ENCODE measurements at regions not wholly inside any gene's neighbourhood (a gene's known extent, or its start where the extent isn't known, plus 50 kb on each side); places are given as distances from the start of the nearest gene placed in this dataset.
"Not testable (repeated sequence)": the region's sequence is repeated elsewhere in the genome, so short reads cannot be mapped to it uniquely, and the experiment has no call there.

DNA sequence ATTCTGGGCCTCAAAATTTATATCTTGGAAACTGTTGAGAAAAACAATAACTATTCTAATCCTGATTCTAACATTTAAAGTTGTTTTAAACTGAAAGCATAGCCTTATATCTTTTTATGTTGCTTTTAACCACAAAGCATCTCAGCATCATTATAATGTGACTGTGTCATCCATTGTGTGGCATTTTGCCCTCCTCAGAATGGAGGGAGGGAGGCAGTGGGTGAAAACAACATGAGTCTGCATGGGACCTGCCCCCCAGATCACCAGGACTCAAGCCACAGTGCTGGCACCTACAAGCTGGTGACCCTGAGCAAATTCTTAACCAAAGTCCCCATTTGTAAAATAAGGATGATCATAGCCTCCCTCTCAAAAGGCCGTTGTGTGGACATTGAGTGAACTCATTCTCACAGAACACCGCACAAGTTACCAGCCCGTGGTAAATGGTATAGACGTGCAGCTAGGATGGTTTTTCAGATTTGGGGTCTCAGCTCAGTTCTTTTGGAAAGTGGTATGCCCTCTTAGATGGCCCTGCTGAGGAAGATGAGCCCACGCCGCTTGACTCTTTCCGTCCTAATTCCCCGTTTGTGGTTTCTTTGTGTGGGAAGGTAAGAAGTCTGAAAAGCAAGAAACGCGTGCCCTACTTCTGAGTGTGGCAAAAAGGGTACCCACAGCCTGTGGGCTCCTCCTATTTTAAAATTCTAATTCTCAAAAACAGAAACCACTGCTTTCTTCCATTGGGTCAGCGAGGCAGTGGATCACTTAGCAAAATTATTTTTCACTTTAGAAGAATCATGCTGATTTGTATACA lies 305.0 kb upstream of the ID2 start:
- H3K27ac Mint-ChIP-seq, result no peak overlapping the region
- H3K9me3 Mint-ChIP-seq, result peaks cover 10% of the 10 kb centered on the region
- H3K4me3 Mint-ChIP-seq, result no peak overlapping the region
- peaks cover 9% of the 10 kb centered on the region for H3K4me1 Mint-ChIP-seq (ENCODE audit: low read depth)
- no peaks in the 10 kb centered on the region for H3K36me3 Mint-ChIP-seq (ENCODE audit: low read depth)
- H3K27me3 Mint-ChIP-seq (ENCODE audit: low read depth), result peaks cover 15% of the 10 kb centered on the region

DNA sequence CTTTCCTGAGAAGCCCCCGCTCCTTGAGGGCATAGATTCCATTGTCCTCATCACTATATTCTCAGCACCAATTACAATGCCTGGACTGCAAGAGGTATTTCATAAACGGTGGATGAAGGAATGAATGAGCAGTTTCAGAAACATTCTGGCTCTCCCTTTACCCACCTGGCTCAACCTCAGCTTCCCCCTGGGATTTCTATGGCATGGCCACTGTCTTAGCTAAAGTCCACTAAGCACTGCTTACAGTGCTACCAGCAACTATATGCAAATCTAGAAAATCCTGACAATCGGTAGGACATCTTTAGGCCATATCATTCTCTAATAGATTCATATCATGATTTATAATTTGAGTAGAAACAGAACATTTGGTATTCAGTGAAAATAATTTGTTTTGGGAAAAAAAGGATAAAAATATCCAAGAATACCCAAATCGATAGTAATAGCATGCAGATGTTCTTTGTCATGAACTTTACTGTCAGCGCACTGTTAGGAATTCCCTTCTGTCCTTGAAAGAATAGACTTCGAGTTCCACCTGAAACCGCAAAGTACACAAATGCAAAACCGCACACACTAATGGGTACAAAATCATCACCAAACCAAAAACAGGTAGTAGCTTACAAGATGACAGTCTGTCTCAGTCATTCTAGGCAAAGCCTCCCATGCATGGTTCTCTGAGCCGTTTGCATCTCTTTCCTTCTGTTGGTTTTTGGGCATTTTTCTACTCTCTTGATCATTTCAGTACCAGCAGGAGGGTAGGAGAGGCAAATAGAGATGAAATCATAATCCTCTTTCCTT lies 303.6 kb upstream of the ID2 start:
- no peak overlapping the region for H3K27ac Mint-ChIP-seq
- H3K36me3 Mint-ChIP-seq (ENCODE audit: low read depth), result no peaks in the 10 kb centered on the region
- no peak overlapping the region for H3K4me3 Mint-ChIP-seq
- H3K9me3 Mint-ChIP-seq, result peaks cover 8% of the 10 kb centered on the region
- H3K27me3 Mint-ChIP-seq (ENCODE audit: low read depth), result peaks cover 7% of the 10 kb centered on the region
- peaks cover 9% of the 10 kb centered on the region for H3K4me1 Mint-ChIP-seq (ENCODE audit: low read depth)

DNA sequence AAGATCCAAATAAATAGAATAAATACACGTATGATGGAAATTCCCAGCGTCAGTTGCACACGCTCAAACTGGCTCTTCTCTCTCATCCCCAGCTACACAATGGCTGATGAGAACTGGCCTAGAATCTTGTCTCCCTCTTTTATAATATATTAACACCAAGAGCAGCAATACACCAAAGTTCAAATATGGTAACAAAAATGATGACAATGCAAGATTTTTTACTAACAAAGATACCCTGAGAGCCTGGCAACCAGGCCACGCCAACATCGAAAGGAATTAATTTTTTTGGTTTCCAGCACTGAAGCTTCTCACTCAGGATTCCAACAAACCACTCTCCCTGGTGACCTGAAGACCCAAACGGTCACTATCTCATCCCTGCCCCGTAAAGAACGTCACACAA lies 302.7 kb upstream of the ID2 start:
- no peak overlapping the region for H3K27ac Mint-ChIP-seq
- peaks cover under 1% of the 10 kb centered on the region for H3K36me3 Mint-ChIP-seq (ENCODE audit: low read depth)
- H3K27me3 Mint-ChIP-seq (ENCODE audit: low read depth), result peaks cover 5% of the 10 kb centered on the region
- H3K4me3 Mint-ChIP-seq, result no peak overlapping the region
- H3K9me3 Mint-ChIP-seq, result peaks cover 4% of the 10 kb centered on the region
- H3K4me1 Mint-ChIP-seq (ENCODE audit: low read depth), result peaks cover 11% of the 10 kb centered on the region

DNA sequence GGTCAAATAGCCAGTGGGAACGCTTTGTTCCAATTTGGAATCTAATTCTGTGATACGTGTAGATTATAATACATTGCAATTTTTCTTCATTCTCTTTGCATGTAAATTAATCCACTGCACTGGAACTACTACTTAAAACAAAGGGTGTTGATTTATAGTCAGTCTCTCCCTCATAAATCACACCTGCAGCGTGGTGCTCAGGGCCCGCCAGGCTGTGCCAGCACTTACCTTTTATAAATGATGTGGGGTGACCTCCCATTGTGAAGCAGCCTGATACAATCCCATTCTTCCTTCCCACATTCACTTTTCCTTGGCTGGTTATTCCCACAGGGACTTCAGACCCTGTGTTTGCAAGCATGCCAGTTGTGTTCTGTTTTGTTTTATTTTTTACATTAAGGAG lies 302.3 kb upstream of the ID2 start:
- Mint-ChIP-seq H3K27ac (peak overlapping the region; percentile 34), H3K27me3 (ENCODE audit: low read depth) (peaks cover 4% of the 10 kb centered on the region), H3K4me1 (ENCODE audit: low read depth) (peaks cover 14% of the 10 kb centered on the region), H3K4me3 (no peak overlapping the region), H3K36me3 (ENCODE audit: low read depth) (peaks cover 2% of the 10 kb centered on the region), H3K9me3 (peaks cover 4% of the 10 kb centered on the region)

DNA sequence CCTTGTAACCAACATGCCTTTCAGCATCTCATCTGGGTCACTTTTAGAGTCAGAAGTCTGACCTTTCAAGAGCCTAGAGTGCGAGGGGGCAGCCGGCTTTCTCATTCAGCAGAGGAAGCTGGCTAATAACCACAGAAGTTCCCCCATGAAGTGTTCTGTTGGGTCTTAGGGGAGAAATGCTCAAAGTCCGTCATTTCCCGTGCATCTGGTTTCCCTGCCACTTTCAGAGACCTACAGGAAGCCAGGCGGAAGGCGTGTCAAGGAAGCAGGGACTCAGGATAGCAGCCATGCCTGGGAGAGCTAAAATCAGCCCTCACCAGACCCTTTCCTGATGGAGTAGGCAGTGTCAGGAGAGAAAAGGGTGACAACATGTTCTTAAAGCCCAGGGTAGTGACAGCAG lies 301.8 kb upstream of the ID2 start:
- Mint-ChIP-seq H3K27ac (no peak overlapping the region), H3K27me3 (ENCODE audit: low read depth) (no peaks in the 10 kb centered on the region)

DNA sequence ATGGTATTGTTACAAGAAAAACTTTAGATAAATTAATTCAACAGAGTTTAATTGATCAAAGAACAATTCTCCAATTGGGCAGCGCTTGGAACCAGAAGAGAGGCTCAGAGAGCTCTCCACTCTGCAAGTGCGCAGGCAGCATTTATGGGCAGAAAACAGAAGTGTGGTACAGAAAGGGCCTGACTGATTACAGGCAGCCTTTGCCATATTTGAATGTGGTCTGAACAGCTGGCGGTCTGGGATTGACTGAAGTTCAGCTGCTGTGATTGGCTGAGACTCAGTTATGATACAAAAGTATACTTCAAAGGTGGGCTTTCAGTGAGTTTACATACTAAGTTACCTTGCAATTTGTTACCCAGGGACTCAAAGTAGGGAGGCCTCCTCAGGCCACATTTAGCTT lies 301.3 kb upstream of the ID2 start:
- H3K4me3 Mint-ChIP-seq, result no peak overlapping the region
- H3K36me3 Mint-ChIP-seq (ENCODE audit: low read depth), result peaks cover 2% of the 10 kb centered on the region
- peaks cover 14% of the 10 kb centered on the region for H3K4me1 Mint-ChIP-seq (ENCODE audit: low read depth)
- H3K27me3 Mint-ChIP-seq (ENCODE audit: low read depth), result peaks cover 2% of the 10 kb centered on the region
- H3K9me3 Mint-ChIP-seq, result peaks cover 4% of the 10 kb centered on the region
- no peak overlapping the region for H3K27ac Mint-ChIP-seq

More for the DNA sequence above, 301.8 kb upstream of the ID2 start:
- H3K4me3 Mint-ChIP-seq, result no peak overlapping the region
- peaks cover 2% of the 10 kb centered on the region for H3K36me3 Mint-ChIP-seq (ENCODE audit: low read depth)
- peaks cover 14% of the 10 kb centered on the region for H3K4me1 Mint-ChIP-seq (ENCODE audit: low read depth)
- peaks cover 4% of the 10 kb centered on the region for H3K9me3 Mint-ChIP-seq

DNA sequence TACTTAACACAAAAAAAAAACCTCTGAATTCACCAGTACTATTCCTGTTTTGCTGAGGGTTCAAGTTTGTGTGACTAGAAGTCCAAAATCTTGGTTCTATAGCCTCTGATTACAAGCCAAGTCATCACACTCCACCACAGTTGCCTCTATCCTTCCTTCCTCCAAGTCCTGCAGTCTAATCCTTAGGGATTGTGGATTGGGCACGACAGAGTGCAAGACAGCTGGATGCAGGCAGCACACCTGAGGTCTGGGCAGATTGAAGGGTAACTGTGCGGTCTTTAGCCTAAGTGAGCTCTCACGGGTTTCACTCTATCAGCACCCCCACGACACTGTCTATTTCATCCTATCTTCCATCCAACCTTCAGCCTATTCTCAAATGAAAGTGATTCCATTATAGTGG lies 299.4 kb upstream of the ID2 start:
- Mint-ChIP-seq H3K4me1 (ENCODE audit: low read depth) (peaks cover 7% of the 10 kb centered on the region), H3K36me3 (ENCODE audit: low read depth) (peaks cover 2% of the 10 kb centered on the region), H3K4me3 (no peak overlapping the region), H3K27ac (no peak overlapping the region), H3K9me3 (peaks cover 4% of the 10 kb centered on the region), H3K27me3 (ENCODE audit: low read depth) (peaks cover 6% of the 10 kb centered on the region)

DNA sequence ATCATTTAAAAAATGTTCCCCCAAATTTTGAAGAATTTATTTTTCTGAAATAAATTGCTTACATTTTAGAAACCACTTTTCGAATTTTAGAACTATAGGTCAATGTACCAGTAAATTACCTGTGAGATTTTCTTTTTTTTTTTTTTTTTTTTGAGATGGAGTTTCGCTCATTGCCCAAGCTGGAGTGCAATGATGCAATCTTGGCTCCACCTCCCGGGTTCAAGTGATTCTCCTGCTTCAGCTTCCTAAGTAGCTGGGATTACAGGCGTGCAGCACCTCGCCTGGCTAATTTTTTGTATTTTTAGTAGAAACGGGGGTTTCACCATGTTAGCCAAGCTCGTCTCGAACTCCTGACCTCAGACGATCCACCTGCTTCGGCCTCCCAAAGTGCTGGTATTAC lies 295.1 kb upstream of the ID2 start:
- not testable (repeated sequence) for H3K27me3 Mint-ChIP-seq (ENCODE audit: low read depth)

DNA sequence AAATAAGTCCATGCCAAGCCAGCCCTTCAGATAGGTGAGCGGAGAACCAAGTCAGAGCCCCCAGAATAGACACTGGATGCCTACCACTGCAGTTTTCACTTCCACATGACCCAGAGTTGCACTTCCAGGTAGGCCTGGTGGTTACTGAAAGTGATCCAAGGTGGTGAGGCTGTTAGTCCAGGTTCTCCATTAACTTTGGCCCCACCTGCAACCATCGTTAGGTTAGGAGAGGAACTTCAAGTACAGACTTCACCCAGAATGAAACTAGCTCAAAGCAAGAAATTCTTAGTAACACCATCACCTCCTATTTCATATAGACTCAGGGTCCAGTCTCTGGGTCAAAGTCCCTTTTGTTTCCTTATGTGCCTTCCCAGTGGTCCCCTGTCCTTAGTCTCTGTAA lies 293.1 kb upstream of the ID2 start:
- peaks cover 2% of the 10 kb centered on the region for H3K36me3 Mint-ChIP-seq (ENCODE audit: low read depth)
- peaks cover 6% of the 10 kb centered on the region for H3K27me3 Mint-ChIP-seq (ENCODE audit: low read depth)
- no peak overlapping the region for H3K27ac Mint-ChIP-seq
- no peaks in the 10 kb centered on the region for H3K9me3 Mint-ChIP-seq
- peaks cover 4% of the 10 kb centered on the region for H3K4me1 Mint-ChIP-seq (ENCODE audit: low read depth)
- no peak overlapping the region for H3K4me3 Mint-ChIP-seq

More for the DNA sequence above, 295.1 kb upstream of the ID2 start:
- H3K4me1 Mint-ChIP-seq (ENCODE audit: low read depth); H3K4me3 Mint-ChIP-seq; H3K36me3 Mint-ChIP-seq (ENCODE audit: low read depth); H3K27ac Mint-ChIP-seq; H3K9me3 Mint-ChIP-seq: not testable (repeated sequence)

DNA sequence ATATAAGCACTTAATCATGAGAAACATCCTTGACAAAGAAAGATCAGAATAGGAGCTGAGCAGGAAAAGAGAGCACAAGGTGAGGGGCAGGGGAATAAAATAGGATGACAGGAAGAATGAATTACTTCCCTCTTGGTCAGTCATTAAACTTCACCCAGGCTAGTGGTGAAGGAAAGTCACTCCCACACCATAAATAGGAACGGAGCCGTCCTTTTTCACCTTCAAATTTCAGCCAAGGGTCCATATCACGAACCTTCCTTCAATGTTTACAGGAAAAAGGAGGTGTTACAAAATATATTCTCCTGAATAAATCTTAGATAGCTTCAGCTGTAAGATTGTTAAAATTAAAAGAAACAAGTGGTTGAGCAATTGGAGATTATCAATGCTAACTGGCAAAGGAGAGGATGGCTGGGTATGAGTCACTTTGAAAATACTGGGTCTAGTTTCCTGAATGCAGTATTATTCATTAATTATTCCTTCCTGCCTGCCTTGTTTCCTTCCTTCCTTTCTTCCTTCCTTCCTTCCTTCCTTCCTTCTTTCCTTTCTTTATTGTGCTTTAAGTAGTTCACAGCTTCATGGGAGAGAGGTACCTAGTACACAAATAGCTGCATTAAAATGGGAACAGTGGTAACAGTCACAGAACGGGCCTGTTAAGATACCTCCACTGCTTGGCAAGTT lies 292.3 kb upstream of the ID2 start:
- H3K4me3 Mint-ChIP-seq, result no peak overlapping the region
- H3K9me3 Mint-ChIP-seq, result no peaks in the 10 kb centered on the region
- H3K27me3 Mint-ChIP-seq (ENCODE audit: low read depth), result peaks cover 6% of the 10 kb centered on the region
- H3K36me3 Mint-ChIP-seq (ENCODE audit: low read depth), result no peaks in the 10 kb centered on the region
- no peak overlapping the region for H3K27ac Mint-ChIP-seq
- no peaks in the 10 kb centered on the region for H3K4me1 Mint-ChIP-seq (ENCODE audit: low read depth)

DNA sequence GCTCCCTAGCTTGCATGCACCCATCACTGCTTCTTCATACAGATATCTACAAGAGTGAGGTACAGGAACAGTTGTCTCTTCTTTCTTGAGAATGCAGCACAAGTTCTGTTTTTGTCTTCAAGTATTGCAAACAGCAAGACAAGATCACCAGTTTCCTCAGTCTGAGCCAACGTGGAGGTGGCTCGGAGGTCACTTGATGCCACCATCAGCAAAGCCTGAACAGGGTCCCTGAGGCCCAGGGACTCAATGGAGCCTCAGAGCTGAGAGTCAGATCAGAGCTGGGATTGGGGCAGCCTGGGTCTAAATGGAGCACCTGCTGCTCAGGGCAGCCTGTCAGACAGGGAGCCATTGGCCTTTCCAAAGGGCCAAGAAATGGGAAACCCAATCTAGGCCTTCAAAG lies 290.7 kb upstream of the ID2 start:
- Mint-ChIP-seq H3K36me3 (ENCODE audit: low read depth) (no peaks in the 10 kb centered on the region), H3K4me1 (ENCODE audit: low read depth) (peaks cover 8% of the 10 kb centered on the region), H3K4me3 (no peak overlapping the region), H3K27me3 (ENCODE audit: low read depth) (peaks cover 5% of the 10 kb centered on the region), H3K27ac (no peak overlapping the region), H3K9me3 (no peaks in the 10 kb centered on the region)

DNA sequence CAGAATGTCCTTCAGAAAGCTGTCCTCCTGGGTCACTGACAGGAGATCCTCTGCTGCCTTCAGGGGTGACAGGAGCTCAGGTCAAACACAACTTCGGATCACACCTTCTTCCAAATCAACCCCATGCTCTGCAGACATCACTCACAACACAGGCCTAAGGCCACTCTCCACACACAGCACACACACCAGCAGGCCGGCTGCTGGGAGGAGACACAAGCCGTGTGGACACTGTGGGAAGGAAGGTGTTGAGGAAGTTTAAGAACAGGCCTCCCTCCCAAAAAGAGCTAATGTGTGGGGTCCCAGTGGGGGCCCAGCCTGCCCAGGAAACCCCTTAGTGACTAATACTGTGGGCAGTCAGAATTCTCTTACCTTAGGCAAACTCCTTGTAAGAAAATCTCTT lies 290.3 kb upstream of the ID2 start:
- H3K4me3 Mint-ChIP-seq, result no peak overlapping the region
- H3K4me1 Mint-ChIP-seq (ENCODE audit: low read depth), result peaks cover 8% of the 10 kb centered on the region
- peaks cover 5% of the 10 kb centered on the region for H3K27me3 Mint-ChIP-seq (ENCODE audit: low read depth)
- H3K9me3 Mint-ChIP-seq, result no peaks in the 10 kb centered on the region
- H3K36me3 Mint-ChIP-seq (ENCODE audit: low read depth), result no peaks in the 10 kb centered on the region
- H3K27ac Mint-ChIP-seq, result no peak overlapping the region

DNA sequence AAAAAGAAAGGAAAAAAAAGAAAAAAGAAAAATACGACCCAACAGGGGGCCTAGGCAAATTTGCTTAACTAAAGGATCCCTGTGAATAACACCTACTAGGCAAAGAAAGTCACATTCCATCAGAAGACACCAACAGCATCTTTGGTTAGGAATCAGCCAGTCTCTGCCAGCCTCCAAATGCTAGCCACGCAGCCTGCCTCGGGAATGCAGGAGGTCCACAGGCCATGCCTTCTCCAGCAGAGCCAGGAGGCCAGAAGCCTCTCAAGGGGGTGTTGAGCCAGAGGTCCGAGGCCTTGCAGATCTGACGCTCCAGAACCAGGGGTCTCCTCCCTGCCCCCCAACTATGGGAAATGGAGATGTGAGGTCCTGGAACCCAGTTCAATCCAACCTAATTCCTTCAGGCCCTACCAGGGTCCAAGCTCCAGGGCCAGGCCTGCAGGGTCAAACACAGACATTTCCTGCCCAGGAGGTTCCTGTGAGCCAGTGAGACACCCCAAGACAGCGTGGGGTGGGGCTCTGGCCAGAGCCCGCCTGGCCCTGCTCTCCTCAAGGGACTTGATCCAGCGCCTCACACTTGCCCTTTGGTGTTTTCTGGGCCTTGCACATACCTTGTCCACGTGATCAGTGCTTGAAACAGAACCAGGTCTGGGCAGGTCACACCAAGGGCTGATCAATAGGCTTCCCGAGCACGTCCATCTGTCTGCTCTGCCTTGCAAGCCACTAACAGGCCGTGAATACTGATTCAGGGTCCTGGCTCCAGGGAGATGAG lies 289.6 kb upstream of the ID2 start:
- no peak overlapping the region for H3K27ac Mint-ChIP-seq
- no peaks in the 10 kb centered on the region for H3K9me3 Mint-ChIP-seq
- H3K36me3 Mint-ChIP-seq (ENCODE audit: low read depth), result no peaks in the 10 kb centered on the region
- peaks cover 6% of the 10 kb centered on the region for H3K27me3 Mint-ChIP-seq (ENCODE audit: low read depth)
- H3K4me1 Mint-ChIP-seq (ENCODE audit: low read depth), result peaks cover 8% of the 10 kb centered on the region
- no peak overlapping the region for H3K4me3 Mint-ChIP-seq

DNA sequence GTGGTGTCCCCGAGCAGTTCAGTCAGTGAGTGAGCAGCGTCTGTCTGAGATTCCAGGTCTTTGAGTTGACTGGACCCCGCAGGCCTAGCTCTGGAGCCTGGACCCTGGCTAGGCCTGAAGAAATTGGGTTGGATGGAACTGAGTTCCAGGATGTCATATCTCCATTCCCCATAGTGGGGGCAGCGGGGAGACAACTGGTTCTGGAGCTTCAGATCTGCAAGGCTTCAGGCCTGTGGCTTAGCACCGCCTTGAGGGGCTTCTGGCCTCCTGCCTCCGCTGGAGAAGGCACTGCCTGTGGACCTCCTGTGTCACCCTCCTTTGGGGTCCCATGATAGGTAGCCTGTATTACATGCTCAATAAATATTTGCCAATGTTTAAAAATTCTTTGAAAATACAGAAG lies 288.4 kb upstream of the ID2 start:
- Mint-ChIP-seq H3K27ac (no peak overlapping the region), H3K27me3 (ENCODE audit: low read depth) (peaks cover 12% of the 10 kb centered on the region), H3K4me1 (ENCODE audit: low read depth) (peaks cover 8% of the 10 kb centered on the region), H3K4me3 (no peak overlapping the region), H3K9me3 (peaks cover 8% of the 10 kb centered on the region), H3K36me3 (ENCODE audit: low read depth) (no peaks in the 10 kb centered on the region)
